Cardiac septum (tissue), 1 donor: ENCODE measurements at regions not wholly inside any gene's neighbourhood (a gene's known extent, or its start where the extent isn't known, plus 50 kb on each side); places are given as distances from the start of the nearest gene placed in this dataset.

ENCODE experiments used
- DNase-seq: peaks from one replicate; pipeline ENCODE4 v3.0.0-alpha.2; 2020; ENCODE audit warnings: low spot score
- intact Hi-C: fragments of 100-400 bp; cut with DNase I; formaldehyde crosslinking; loops from one replicate; pipeline ENCODE4 v1.14.0; 2022
- donor health status: DM: no; HTN: no; CAD: no.

DNA sequence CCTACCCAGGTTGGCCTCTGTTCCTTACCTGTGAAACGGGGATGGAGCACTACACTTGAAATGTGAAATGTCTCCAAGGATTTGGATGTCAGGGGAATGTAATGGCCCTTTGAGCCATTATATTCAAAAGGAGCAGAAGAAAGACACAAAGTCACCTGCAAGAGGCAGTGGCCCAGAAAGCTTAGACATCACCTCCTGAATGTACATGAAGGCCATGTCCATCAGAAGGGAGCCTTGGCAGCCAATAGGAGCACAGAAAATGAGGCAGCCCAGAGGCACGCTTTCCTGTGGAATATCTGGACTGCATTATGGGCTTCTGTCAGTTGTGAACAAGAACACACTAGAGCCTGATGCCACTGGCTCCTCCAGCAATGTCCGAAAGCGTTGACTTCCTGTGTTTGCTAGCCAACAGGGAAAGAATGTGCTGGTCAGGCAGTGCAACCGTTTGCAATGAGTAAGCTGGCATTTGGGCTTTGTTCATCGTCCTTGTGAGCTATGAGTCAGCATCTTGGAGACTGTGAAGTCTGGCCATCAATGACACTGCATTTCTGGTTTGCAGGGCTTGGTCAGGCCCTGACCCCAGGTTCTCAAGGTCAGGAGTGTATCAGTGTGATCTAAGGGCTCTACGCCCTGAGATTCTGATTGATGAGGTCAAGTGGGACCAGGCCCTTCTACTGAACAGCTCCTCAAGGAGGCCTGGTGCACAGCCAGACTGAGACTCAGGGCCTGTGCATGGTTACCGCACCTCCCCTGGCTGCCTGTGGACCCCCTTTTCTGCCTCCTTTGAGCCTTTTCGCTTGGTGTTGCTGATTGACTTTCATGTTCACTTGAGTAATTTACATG, 222.4 kb downstream of the RPS24 start:
- peak; percentile 84 for DNase-seq
- intact Hi-C loops, result no loop called here

DNA sequence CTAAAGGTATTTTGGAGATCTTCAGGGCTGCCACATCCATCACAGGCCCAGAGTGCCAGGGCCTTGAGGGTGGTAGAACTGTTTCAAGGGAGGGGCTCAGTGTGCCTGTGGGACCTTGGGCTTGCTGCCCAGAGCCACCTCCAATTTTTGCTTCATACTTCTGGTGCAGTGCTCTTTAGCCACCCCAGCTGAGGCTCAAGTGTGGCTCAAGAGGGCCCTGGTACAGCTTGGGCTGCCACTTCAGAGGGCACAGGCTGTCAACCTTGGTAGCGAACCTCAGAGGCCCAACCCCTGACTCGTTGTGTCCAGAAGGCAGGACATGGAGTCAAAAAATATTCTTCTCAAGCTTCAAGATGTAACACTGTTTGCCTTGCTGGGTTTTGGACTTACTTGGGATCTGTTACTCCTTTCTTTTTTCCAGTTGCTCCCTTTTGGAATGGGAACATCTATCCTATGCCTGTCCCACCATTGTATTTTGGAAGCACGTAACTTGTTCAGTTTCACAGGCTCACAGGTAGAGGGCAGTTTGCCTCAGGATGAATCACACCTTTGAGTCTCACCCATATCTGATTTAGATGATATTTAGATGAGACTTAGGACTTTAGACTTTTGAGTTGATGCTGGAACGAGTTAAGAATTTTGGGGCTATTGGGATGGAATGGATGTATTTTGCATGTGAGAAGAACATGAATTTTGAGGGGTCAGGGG, 224.8 kb downstream of the RPS24 start:
- no peak for DNase-seq
- intact Hi-C loops, result no loop called here

DNA sequence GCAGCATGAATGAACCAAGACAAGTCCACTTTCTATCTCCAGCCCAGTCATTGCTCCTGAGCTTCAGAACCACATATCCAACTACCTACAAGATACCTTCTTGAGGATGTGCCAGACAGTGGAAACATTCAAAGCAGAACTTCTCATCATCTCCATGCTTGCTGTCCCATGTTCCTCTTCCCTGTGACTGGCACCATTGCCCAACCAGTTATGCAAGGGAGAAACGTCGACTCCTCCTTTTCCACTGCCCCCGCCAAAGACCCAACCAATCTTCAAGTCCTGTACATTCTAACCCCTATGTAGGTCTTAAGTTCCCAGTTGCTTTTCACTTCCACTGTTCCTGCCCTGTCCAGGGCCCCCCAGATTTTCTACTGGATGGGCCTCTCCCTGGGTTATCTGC, 225.7 kb downstream of the RPS24 start:
- intact Hi-C loops, result no loop called here
- peak; percentile 81 for DNase-seq

DNA sequence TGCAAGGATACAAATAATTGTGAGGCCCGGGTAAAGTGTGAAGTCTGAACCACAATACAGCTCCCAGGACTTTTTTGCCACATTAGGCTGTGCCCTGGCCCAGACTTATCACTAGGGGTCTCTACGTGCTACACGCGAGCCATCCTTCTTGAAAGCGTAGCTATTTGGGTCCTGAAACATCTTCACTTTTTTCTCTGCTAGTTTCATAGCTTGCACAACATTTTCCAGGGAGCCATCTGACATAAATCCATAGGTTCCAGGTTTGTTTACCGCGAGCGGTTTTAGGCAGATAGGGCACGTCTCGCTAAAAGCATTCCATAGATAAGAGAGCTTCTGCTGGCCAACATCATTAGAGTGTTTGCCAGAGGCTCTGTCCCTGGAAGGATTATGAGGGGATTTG, 226.5 kb downstream of the RPS24 start:
- intact Hi-C loops, result no loop called here
- DNase-seq, result no peak

DNA sequence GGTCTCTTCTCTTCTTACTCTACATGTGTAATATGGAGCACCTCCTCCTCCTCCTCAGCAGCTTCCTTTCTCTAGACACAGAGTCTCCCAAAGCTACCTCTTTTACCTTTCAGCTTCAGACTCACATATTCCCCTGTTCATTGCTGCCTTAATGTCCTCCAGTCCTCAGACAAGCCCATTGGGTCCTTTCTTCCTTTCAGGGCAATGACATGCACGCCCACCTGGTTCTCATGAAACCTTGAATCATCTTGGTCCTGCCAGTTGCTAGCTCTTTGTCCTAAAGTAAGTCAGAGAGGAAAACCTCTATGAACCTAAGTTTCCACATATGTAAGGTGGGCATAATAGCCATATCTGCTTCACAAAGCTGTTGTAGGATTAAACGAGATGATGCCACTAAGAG, 227.0 kb downstream of the RPS24 start:
- no peak for DNase-seq
- intact Hi-C loops, result no loop called here

DNA sequence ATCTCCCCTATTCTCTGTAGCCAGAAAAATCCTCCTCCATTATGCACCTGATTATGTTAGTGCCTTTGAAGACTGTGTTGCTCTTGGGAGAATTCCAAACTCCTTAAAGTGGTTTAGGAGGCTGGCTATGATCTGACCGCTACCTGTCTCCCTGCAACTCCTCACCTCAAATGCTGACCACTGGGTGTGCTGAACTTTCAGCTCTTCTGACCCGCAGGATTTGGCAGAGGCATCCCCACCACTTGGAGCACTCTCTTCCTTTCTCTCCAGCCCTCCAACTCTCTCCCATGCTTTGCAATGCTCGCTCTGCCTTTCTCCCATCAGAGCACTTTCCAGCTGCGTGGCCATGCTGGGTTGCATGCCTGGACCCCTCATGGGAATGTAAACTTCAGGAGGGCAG, 227.6 kb downstream of the RPS24 start:
- DNase-seq, result no peak
- intact Hi-C loops, result no loop called here

DNA sequence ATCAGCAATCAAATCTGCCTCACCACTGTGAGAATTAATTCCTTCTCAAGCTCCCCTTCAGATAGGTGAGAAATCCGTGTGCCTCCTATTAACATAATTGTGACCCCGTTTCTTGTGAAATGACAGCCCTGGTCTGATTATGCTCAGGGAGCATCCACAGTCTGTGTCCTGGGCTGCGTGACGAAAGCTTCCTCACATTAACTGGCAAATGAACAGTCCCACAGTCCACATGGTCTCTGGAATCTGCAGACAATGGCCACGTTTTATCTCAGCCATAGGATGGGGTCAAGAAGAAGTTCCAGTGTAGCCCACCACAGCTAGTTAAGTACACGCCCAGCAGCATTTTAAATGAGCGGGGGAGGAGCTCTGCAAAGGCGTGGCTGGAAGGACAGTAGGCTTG, 229.2 kb downstream of the RPS24 start:
- intact Hi-C loops, result no loop called here
- DNase-seq, result no peak

DNA sequence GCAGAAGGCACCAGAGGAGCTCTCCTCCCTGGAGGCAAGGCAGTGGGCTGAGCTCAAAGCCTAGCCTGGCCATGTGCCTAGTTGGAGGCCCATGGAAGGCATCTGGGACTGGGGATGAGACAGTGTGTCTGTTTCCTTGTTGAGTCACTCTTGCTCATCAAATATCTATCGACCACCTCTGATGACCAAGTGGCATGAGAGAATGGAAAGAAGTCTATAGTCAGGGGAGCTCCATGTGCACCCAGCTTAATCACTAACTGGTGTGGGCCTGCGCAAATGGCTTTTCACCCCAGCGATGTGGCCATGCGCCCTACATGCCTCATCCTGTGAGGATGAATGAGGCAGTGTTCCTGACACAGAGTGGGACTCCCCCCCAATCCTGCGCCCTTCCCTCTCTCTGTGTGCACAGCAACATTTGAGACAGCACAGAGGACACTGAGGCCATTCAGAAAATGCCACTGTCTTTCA, 229.9 kb downstream of the RPS24 start:
- intact Hi-C loops, result no loop called here
- DNase-seq, result no peak

DNA sequence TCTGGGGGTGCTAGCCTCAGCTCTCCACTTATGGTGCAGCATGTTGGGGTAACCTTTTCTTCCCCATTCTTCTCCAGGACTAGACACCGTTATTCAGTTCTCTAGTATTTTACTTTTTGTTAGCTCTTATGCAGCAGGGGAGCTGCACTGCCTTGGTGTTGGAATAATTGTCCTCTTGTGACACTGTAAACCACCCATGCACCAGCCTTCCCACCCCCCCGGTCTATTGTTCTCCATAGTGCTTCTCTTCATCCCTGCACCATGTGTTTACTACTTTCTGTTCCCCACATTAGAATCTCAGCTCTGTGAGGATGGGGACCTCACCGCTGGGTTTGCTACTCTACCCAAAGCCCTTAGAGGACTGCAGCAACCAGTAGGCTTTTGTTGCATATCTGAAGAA, 230.7 kb downstream of the RPS24 start:
- intact Hi-C loops, result no loop called here
- no peak for DNase-seq

DNA sequence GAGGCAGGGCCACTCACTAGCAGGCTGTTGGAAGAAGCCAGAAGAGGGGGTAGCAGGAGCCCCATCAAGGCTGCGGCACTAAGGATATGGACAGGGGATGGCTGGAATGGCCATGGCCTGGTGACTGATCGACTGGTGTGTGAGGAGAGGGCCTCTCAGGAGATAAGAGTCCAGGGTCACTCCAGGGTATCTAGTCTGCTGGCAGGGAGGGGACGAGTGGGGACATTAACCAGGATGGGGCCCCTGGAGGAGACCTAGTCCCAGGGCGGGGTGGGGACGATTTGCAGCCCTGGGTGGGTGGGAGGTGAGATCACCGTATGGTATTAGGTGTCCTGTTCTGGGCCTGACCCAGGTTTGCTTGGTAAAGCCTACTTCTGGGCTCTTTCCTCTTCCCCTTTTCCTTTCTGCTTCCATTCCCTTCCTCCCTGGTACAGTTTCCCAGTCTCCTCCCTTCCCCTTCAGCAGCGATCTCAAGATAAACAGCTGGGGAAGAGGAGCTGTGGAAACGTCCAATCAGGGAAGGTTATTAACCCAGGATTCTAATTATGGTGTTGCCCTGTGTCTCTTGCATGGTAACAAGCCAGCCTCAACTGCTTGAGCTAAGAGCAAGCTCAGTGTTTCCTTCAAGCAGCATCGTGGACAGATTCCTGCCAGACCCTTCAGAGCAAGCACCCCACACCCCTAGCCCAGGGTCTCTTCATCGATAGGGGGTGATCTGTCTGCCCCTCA, 233.2 kb downstream of the RPS24 start:
- intact Hi-C loops, result no loop called here
- DNase-seq, result no peak

DNA sequence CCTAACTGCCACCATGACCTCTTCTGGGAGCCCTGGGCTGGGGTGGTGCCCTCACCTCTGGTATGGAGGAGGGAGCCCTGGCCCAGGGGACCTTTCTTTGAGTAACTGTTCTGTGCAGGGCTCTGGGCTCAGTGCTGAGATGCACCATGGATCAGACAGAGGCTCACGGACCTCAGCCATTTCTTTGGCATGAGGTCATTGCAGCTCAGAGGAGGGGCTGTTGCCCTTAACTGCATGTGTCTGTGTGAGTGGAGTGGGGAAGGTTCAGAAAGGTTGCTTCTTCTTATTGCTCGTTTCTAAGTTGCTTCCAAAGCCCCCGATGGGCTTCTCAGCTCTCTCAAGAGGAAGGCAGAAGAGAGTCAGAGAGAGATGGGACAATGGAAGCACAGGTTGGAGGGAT, 233.9 kb downstream of the RPS24 start:
- DNase-seq, result no peak
- intact Hi-C loops, result no loop called here

DNA sequence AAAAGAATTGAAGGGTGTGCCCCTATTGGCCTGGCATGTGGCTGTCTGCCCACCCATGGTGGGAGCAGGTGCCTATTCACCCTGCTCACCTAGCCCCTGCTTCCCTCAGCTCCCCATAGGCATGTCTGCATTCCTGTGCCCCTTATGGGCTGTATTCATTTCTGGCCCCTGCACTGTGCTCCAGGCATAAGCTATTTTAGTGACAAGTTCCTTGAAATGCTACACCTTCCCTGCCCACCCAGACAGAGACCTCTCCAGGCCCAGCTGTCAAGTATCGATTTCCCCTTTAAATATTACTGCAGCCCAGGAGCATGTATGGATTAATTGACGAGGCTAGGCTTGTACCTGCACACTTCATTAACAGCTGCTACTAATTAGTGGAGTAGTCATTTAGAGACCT, 235.4 kb downstream of the RPS24 start:
- no peak for DNase-seq
- intact Hi-C loops, result no loop called here

DNA sequence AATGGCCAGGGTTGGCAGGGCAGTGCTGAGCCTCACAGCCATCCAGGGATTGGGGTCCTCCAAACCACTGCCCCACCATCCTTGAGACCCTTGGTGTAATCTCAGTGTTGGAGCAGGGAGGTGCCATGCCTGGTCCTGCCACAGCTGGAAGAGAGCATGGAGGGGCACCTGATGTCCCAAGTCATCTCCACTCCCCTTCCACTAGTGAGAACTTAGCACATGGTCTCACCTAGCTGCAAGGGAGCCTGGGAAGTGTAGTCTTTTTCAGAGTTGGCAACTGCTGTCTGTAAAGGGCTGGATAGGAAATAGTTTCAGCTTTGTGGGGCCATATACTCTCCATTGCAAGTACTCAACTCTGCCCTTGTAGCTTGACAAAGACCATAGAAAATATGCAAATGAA, 238.7 kb downstream of the RPS24 start:
- intact Hi-C loops, result no loop called here
- no peak for DNase-seq

DNA sequence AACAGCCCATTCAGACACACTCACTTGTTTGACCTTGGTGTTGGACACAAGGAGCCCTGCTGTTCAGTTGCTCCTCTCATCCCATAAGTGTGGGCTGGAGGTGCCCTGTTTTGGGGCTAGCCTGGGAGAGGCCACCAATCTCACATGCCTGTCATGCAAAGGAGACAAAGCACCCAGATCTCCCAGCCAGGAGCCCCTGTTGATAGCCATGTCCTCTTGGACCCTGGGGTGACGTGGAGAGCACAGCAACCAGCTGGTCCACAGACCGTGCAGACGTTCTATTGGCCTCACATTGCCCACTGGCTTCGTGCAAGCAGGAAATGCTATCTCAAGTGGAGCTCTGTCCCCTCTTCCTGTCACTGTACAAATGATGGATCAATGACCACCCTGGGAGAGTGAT, 240.8 kb downstream of the RPS24 start:
- no peak for DNase-seq
- intact Hi-C loops, result no loop called here

DNA sequence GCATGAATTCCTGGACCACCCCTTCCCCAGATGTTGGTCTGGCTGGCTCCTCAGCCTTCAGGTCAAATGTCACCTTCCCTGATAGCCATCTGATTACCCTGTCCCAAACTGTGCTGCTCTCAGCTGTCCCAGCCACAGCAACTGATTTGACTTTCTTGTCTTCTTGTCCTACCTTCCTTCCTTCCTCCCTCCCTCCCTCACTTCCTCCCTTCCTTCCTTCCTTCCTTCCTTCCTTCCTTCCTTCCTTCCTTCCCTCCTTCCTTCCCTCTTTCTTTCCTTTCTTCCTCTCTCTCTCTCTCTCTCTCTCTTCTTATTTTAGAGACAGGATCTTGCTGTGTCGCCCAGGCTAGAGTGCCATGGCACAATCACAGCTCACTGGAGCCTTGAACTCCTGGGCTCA, 242.5 kb downstream of the RPS24 start:
- intact Hi-C loops, result no loop called here
- no peak for DNase-seq

DNA sequence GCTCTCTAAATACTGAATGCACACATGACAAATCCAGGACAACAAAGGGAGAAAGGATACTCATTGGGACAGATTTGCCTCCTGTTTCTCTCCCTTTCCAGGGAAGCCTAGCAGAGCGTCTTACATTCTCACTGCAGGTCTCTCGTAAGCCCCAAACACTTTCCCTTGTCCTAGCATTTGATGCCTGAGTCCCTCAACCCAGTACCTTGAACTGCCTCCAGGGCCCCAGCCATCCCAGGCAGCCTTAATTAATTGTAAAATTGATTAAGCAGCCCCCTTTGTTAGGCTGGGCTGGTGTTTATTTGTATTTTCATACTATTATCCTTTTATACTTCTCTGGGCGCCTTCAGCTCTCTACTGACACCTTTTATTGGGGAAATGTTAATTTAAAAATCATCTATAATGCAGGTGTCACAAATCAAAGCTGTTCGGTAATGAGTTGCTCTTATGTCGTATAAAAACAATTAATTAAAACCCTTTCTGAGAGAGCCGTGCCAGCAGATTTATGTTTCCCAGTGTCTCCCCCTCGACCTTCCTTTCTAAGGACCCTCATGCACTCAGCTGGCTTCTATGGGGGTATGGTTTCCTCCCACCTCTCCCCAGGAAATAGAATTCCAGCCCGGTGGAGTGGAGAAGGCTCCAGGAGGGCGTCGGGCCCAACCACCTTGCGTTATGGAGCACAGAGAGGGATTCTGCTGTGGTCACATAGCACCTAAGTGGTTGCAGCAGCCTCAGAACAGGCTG, 243.8 kb downstream of the RPS24 start:
- intact Hi-C loops, result no loop called here

DNA sequence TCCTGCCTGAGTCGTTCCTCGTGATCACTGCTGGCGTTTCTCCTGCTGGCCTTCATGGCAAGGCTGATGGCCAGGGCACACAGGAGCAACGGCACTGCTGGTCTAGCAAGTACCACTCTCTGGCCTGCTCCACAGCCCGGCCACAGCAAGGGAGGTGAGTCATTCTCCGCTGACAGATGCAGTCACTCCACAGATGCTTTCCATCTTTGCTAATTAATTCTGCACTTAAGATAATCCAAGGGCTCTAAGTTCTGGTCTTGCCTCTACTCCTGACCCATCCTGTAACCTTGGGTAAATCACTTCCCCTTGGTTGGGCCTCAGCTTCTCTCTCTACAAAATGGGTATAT, 244.4 kb downstream of the RPS24 start:
- intact Hi-C loops, result no loop called here
- peak; percentile 82 for DNase-seq

More for the DNA sequence above, 243.8 kb downstream of the RPS24 start:
- no peak for DNase-seq

DNA sequence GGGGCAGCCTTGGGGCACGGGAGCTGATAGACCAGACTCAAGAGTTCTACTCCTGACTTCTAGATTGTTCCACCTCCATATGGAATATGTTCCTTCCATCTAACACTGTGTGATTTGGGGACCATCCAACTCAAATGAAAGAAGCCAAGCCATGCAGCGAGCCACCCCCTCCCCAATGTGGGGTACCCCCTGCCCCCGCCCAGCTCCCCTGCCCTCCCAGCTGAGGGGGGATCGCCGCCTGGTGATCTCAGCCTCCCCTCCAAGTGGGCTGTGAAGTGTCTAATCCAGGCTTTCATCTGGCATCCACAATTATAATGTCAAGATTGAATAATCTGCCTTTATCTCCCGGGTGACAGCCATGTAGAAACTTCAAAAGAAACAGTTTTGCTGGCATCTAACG, 246.1 kb downstream of the RPS24 start:
- no peak for DNase-seq
- intact Hi-C loops, result no loop called here

DNA sequence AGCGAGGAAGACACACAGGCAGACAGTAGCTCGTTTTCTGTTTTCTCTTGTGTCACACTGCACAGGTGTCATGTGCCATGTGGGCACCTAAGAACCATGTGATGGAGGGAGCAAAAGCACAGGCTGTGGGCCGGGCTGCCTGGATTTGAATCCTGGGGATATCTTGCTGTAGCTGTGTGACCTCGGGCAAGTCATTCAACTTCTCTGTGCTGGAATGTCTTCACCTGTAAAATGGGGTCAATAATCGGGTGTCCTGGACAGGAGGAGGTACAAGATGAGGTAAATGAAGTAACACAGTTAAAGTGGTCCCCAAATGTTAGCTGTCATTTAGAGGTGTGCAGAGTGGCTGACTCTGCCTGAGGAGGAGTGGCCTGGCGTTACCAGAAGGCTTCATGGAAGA, 246.9 kb downstream of the RPS24 start:
- DNase-seq, result no peak

DNA sequence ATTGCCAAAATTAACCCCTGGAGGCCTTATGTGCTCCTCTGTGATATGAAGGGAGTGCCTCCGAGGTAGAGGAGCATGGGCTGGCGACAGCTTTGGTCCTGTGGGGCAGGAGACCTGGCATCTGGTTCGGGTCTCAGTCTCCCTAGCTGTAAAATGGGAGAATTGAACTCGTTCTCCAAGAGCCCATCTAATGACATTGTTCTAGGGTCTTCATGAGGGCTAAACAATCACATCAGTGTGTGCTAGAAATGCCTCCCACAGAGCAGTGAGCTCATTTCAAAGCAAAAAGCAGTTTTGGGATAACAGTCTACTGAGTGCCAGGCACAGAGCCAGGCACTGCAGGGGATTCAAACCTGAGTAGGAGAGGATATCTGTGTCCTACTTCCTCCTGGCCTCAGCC, 248.0 kb downstream of the RPS24 start:
- DNase-seq, result no peak
- intact Hi-C loops, result no loop called here

More for the DNA sequence above, 246.9 kb downstream of the RPS24 start:
- intact Hi-C loops, result no loop called here
